ENCODE measurements at regions not wholly inside any gene's neighbourhood (a gene's known extent, or its start where the extent isn't known, plus 50 kb on each side); places are given as distances from the start of the nearest gene placed in this dataset.

DNA sequence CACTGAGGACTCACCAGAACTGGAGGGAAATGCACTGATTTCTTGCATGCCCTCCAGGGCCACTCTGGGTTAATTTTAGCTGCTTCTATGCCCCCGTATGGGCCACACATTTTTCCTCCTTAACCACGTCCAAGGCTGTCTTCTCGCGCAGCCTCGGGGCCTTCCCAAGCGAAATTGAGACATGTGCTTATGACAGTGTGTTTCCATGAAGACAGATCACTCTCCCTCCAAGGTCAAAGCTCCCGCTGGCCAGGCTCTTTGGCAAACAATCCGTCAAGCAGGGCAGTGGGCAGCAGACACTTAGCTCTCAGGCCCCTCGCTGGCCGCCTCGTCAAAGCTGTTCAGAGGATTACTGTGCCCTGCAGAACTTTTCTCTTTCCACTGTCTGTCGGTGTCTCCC lies 243.0 kb upstream of the N4BP1 start:
- TF ChIP-seq, protein P1, sequence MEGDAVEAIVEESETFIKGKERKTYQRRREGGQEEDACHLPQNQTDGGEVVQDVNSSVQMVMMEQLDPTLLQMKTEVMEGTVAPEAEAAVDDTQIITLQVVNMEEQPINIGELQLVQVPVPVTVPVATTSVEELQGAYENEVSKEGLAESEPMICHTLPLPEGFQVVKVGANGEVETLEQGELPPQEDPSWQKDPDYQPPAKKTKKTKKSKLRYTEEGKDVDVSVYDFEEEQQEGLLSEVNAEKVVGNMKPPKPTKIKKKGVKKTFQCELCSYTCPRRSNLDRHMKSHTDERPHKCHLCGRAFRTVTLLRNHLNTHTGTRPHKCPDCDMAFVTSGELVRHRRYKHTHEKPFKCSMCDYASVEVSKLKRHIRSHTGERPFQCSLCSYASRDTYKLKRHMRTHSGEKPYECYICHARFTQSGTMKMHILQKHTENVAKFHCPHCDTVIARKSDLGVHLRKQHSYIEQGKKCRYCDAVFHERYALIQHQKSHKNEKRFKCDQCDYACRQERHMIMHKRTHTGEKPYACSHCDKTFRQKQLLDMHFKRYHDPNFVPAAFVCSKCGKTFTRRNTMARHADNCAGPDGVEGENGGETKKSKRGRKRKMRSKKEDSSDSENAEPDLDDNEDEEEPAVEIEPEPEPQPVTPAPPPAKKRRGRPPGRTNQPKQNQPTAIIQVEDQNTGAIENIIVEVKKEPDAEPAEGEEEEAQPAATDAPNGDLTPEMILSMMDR (IDR thresholded peaks at IDR 0.05), result no peak
- TF ChIP-seq POLR2AphosphoS5 (IDR thresholded peaks at IDR 0.05) (no peak), POLR2A (IDR thresholded peaks at IDR 0.05) (no peak)
